SK-N-MC (cell line): ENCODE measurements at regions not wholly inside any gene's neighbourhood (a gene's known extent, or its start where the extent isn't known, plus 50 kb on each side); places are given as distances from the start of the nearest gene placed in this dataset.
"Not testable (repeated sequence)": the region's sequence is repeated elsewhere in the genome, so short reads cannot be mapped to it uniquely, and the experiment has no call there.

ENCODE experiments used
- DNase-seq: peaks from one replicate; pipeline ENCODE4 v3.0.0-alpha.2; 2011; ENCODE audit warnings: low read depth, low spot score
- H3K27ac ChIP-seq: fragments of 200-600 bp; sonication (generic); 2 replicates; pipeline ENCODE4 v1.5.1; 2016; ENCODE audit warnings: mixed run types
- H3K36me3 ChIP-seq: fragments of 200-600 bp; sonication (generic); 2 replicates; pipeline ENCODE4 v1.6.1; 2017; ENCODE audit warnings: antibody characterized with exemption, low read length, mixed read lengths; ENCODE audit not compliant: insufficient read depth
- H3K4me3 ChIP-seq: fragments of 200-600 bp; sonication (generic); 2 replicates; pipeline ENCODE4 v1.5.1; 2016
- H3K9ac ChIP-seq: fragments of 200-600 bp; sonication (generic); 2 replicates; pipeline ENCODE4 v1.8.0; 2017; ENCODE audit warnings: mixed run types, mixed read lengths; ENCODE audit not compliant: insufficient read length
- H3K9me3 ChIP-seq: fragments of 200-600 bp; sonication (generic); 2 replicates; pipeline ENCODE4 v1.6.1; 2017; ENCODE audit warnings: low read depth, mild to moderate bottlenecking, antibody characterized with exemption, low read length, moderate library complexity, mixed read lengths
- EZH2 ChIP-seq: fragments of 200-600 bp; sonication (generic); IDR thresholded peaks from one replicate; pipeline ENCODE4 v1.6.1; 2017; ENCODE audit warnings: antibody characterized with exemption
- FOXP2 ChIP-seq: optimal IDR thresholded peaks from 2 replicates; pipeline ENCODE3; 2011; ENCODE audit warnings: mild to moderate bottlenecking, moderate library complexity; ENCODE audit not compliant: insufficient read depth; ENCODE audit errors: extremely low read length, control extremely low read depth
- POLR2AphosphoS5 ChIP-seq: IDR thresholded peaks from 2 replicates; pipeline ENCODE4 v1.6.1; 2012; ENCODE audit warnings: mild to moderate bottlenecking, low read depth, low read length, borderline replicate concordance

- Histone ChIP-seq H3K9me3 (no peaks in the 10 kb centered on the region), H3K36me3 (no peaks in the 10 kb centered on the region), H3K9ac (no peak overlapping the region), H3K4me3 (no peak overlapping the region), H3K27ac (peak overlapping the region; percentile 88)
- no peak for DNase-seq
- no peak for TF ChIP-seq FOXP2
- no peak for TF ChIP-seq EZH2
- TF ChIP-seq POLR2AphosphoS5 = no peak
These were observed 104.7 kb upstream of the RREB1 start for GRCh38 chr6:7003041-7003440.

- peak; percentile 48 for DNase-seq
- Histone ChIP-seq H3K9ac (no peak overlapping the region), H3K9me3 (no peaks in the 10 kb centered on the region), H3K27ac (peak overlapping the region; percentile 88), H3K36me3 (no peaks in the 10 kb centered on the region), H3K4me3 (no peak overlapping the region)
- TF ChIP-seq EZH2 = no peak
- TF ChIP-seq POLR2AphosphoS5 = peak; percentile 40; the same call in 1 of the 2 replicates
These were observed 103.0 kb upstream of the RREB1 start for GRCh38 chr6:7004581-7005297.

DNA sequence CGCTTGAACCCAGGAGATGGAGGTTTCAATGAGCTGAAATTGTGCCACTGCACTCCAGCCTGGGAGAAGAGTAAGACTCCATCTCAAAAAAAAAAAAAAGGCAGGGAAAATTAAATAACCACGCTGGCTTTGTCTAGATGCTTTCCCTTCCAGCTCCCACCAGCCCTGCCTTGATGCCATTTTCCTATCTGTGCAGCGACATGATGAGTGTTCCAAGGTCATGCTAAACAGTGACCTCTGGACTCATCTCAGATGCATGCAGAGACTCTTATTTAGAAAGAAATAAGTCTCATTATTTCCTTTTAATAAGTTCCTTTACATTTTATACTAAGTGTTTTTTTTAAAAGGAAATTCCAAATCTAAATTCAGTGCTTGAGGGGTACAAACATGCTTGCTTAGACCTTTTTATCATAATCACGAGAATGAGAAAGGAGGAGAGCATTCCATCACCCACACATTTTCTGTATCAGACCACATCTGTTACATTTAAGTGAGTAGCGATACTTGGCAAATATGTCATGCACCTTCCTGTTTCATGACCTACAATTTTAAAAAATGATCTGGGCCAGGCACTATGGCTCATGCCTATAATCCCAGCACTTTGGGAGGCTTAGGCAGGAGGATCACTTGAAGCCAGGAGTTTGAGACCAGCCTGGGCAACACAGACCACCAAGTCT, 101.1 kb upstream of the RREB1 start:
- Histone ChIP-seq H3K9ac (no peak overlapping the region), H3K9me3 (no peaks in the 10 kb centered on the region), H3K36me3 (no peaks in the 10 kb centered on the region), H3K4me3 (peak overlapping the region; percentile 14; the same call in 1 of the 2 replicates), H3K27ac (peak overlapping the region; percentile 81)
- TF ChIP-seq FOXP2 (no peak), POLR2AphosphoS5 (no peak), EZH2 (no peak)
- DNase-seq = peak; percentile 58

DNA sequence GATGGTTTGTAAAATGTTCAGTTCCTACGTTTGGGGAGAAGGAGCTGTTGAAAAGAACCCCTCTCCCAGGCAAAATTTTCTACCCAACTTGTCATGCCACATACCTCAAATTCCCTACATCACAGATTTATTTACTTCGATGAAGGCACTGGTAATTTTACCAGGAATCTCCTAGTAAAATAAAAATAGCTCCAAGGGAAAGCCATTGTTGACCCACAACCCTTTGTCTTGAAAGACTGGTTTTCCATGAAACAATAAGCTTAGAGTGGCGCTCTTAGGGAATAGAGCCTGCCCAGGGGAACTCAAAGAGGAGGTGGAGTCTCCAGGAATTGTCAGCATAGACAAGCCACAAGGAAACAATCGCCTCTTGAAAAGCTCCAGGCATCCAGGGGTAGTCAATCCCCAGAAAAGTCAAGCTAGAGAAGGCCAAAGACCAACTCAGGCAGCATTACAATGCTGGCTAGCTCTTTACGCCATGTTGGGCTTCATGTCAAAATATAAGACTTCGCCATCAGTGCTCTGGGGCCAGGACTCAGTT, 99.2 kb upstream of the RREB1 start:
- no peak for DNase-seq
- TF ChIP-seq POLR2AphosphoS5 (no peak), EZH2 (no peak), FOXP2 (no peak)
- Histone ChIP-seq H3K9ac (no peak overlapping the region), H3K9me3 (no peaks in the 10 kb centered on the region), H3K36me3 (no peaks in the 10 kb centered on the region), H3K27ac (peak overlapping the region; percentile 2; the same call in 1 of the 2 replicates), H3K4me3 (no peak overlapping the region)

DNA sequence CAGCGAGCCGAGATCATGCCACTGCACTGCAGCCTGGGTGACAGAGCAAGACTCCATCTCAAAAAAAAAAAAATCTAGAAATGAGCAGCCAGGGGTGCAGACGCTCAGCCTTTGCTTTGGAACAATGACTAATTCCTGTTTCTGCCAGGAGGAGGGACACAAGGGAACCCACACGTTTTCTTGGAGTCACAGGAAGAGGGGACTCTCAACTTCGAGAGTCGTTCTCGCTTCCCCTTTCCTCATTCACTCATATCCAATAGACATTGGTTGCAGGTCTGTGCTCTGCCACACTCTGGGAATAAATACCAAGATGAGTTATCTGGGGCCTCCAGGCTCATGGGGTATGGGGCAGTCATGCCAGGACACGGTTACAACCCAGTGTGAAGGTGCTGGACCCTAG, 91.5 kb upstream of the RREB1 start:
- Histone ChIP-seq H3K9ac (no peak overlapping the region), H3K4me3 (no peak overlapping the region), H3K36me3 (no peaks in the 10 kb centered on the region), H3K9me3 (no peaks in the 10 kb centered on the region), H3K27ac (no peak overlapping the region)
- TF ChIP-seq FOXP2 (no peak), EZH2 (no peak), POLR2AphosphoS5 (no peak)
- no peak for DNase-seq

- no peak for DNase-seq
- no peak overlapping the region for H3K9ac ChIP-seq
- H3K9me3 ChIP-seq = no peaks in the 10 kb centered on the region
- no peak overlapping the region for H3K4me3 ChIP-seq
- no peaks in the 10 kb centered on the region for H3K36me3 ChIP-seq
- no peak overlapping the region for H3K27ac ChIP-seq
- TF ChIP-seq POLR2AphosphoS5 (no peak), FOXP2 (no peak)
These were observed 86.5 kb upstream of the RREB1 start for GRCh38 chr6:7021301-7021700.

DNA sequence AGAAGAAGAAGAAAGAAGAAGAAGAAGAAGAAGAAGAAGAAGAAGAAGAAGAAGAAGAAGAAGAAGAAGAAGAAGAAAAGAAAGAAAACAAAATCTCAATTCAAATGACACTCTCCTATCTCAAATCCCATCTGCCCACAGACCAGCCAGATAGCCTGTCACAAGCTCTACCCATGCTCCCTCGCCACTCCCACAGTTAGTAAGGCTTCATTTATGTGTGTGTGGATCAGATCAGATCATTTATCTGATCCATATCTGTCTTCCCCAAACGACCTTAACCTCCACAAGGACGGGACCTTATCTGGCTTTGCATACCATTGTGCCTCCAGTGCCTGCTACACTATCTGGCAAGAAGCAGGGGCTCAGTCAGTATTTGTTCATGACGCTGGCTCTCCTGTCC, 81.9 kb upstream of the RREB1 start:
- Histone ChIP-seq H3K27ac (no peak overlapping the region), H3K36me3 (no peaks in the 10 kb centered on the region), H3K9me3 (no peaks in the 10 kb centered on the region), H3K9ac (no peak overlapping the region), H3K4me3 (no peak overlapping the region)
- no peak for DNase-seq
- TF ChIP-seq FOXP2 (no peak), EZH2 (no peak), POLR2AphosphoS5 (no peak)

GRCh38 chr6:7028963-7029362, 78.8 kb upstream of the RREB1 start:
- not testable (repeated sequence) for DNase-seq, H3K4me3 ChIP-seq, H3K9ac ChIP-seq, H3K36me3 ChIP-seq, H3K27ac ChIP-seq, H3K9me3 ChIP-seq

GRCh38 chr6:7030968-7031367, 76.8 kb upstream of the RREB1 start:
- not testable (repeated sequence) for H3K9ac ChIP-seq, H3K9me3 ChIP-seq, H3K27ac ChIP-seq, DNase-seq, H3K4me3 ChIP-seq, H3K36me3 ChIP-seq

- no peak for TF ChIP-seq FOXP2
- no peak for TF ChIP-seq EZH2
- no peak for TF ChIP-seq POLR2AphosphoS5
- no peak for DNase-seq
- Histone ChIP-seq H3K27ac (peak overlapping the region; percentile 62), H3K9ac (peak overlapping the region; percentile 22), H3K4me3 (no peak overlapping the region), H3K9me3 (no peaks in the 10 kb centered on the region), H3K36me3 (no peaks in the 10 kb centered on the region)
These were observed 74.6 kb upstream of the RREB1 start for GRCh38 chr6:7033202-7033601.
